Activated CD8-positive, alpha-beta T cell treated with anti-CD3 and anti-CD28 coated beads for 36 hours (primary cell): ENCODE measurements at regions not wholly inside any gene's neighbourhood (a gene's known extent, or its start where the extent isn't known, plus 50 kb on each side); places are given as distances from the start of the nearest gene placed in this dataset.

ENCODE experiments used
- ATAC-seq: fragments of 200-7000 bp; cut with Tn5 transposase; one replicate; pipeline ENCODE4 v1.10.0; 2021; ENCODE audit warnings: mild to moderate bottlenecking, moderate library complexity
- CTCF ChIA-PET: fragments of 350-600 bp; sonication (Branson Sonifier 250); formaldehyde crosslinking; loops from one replicate; lab custom pipeline; 2021; ENCODE audit warnings: antibody characterized with exemption; lab: Charles Lee
- POLR2A ChIA-PET: fragments of 350-600 bp; sonication (Branson Sonifier 250); formaldehyde crosslinking; loops from one replicate; lab custom pipeline; 2021; ENCODE audit warnings: antibody characterized with exemption; lab: Charles Lee
- DNase-seq: peaks from one replicate; pipeline ENCODE4 v3.0.0-alpha.2; 2020
- H3K27ac Mint-ChIP-seq: one replicate; pipeline ENCODE4 v1.8.0; 2021; ENCODE audit warnings: mild to moderate bottlenecking, mixed read lengths
- H3K27me3 Mint-ChIP-seq: one replicate; pipeline ENCODE4 v1.8.0; 2021; ENCODE audit warnings: mixed read lengths
- H3K36me3 Mint-ChIP-seq: one replicate; pipeline ENCODE4 v1.8.0; 2021; ENCODE audit warnings: low read depth, mixed read lengths
- H3K4me1 Mint-ChIP-seq: one replicate; pipeline ENCODE4 v1.8.0; 2021; ENCODE audit warnings: low read depth, mixed read lengths
- H3K4me3 Mint-ChIP-seq: one replicate; pipeline ENCODE4 v1.8.0; 2021; ENCODE audit warnings: mild to moderate bottlenecking, moderate library complexity, mixed read lengths
- H3K9me3 Mint-ChIP-seq: one replicate; pipeline ENCODE4 v1.8.0; 2021; ENCODE audit warnings: mixed read lengths
- CTCF ChIP-seq: fragments of 200-600 bp; IDR thresholded peaks from one replicate; pipeline ENCODE4 v1.8.0; 2022; ENCODE audit warnings: antibody characterized with exemption, mild to moderate bottlenecking
- intact Hi-C: fragments of 100-400 bp; cut with micrococcal nuclease; formaldehyde crosslinking; loops from one replicate; pipeline ENCODE4 v1.10.0; 2022

- no peak for DNase-seq
- H3K4me3 Mint-ChIP-seq: no peak overlapping the region
- no peaks in the 10 kb centered on the region for H3K27me3 Mint-ChIP-seq
- peaks cover 5% of the 10 kb centered on the region for H3K9me3 Mint-ChIP-seq
- H3K27ac Mint-ChIP-seq: no peak overlapping the region
- H3K36me3 Mint-ChIP-seq: no peaks in the 10 kb centered on the region
- H3K4me1 Mint-ChIP-seq: no peaks in the 10 kb centered on the region
- no peak for ATAC-seq
- intact Hi-C loops: no loop called here
- TF ChIP-seq CTCF: no peak
- CTCF ChIA-PET: no interaction called here
- POLR2A ChIA-PET: no interaction called here
Observed at GRCh38 chr1:79694241-79694640, 687.7 kb upstream of the ADGRL4 start.

GRCh38 chr1:79693441-79694114 lies 687.0 kb upstream of the ADGRL4 start:
- Mint-ChIP-seq H3K27me3 (no peaks in the 10 kb centered on the region), H3K4me1 (no peaks in the 10 kb centered on the region), H3K36me3 (no peaks in the 10 kb centered on the region), H3K4me3 (no peak overlapping the region), H3K9me3 (peaks cover 2% of the 10 kb centered on the region), H3K27ac (no peak overlapping the region)
- ChIA-PET POLR2A (no interaction called here), CTCF (no interaction called here)
- no peak for ATAC-seq
- intact Hi-C loops: no loop called here
- DNase-seq: no peak
- TF ChIP-seq CTCF: no peak

- no peak for DNase-seq
- no peak for ATAC-seq
- Mint-ChIP-seq H3K9me3 (peaks cover 2% of the 10 kb centered on the region), H3K27me3 (no peaks in the 10 kb centered on the region), H3K4me1 (no peaks in the 10 kb centered on the region), H3K36me3 (no peaks in the 10 kb centered on the region), H3K4me3 (no peak overlapping the region), H3K27ac (no peak overlapping the region)
- ChIA-PET CTCF (interaction anchor here (0.5 kb wide), 1 partner anchor 31 kb away, joined by 3 read pairs; no protein-coding TSS in a partner anchor), POLR2A (no interaction called here)
- intact Hi-C loops: no loop called here
- TF ChIP-seq CTCF: no peak
Observed at GRCh38 chr1:79692519-79692918, 686.0 kb upstream of the ADGRL4 start.

GRCh38 chr1:79688932-79689331 lies 682.4 kb upstream of the ADGRL4 start:
- Mint-ChIP-seq H3K9me3 (peaks cover 7% of the 10 kb centered on the region), H3K27me3 (no peaks in the 10 kb centered on the region), H3K4me1 (no peaks in the 10 kb centered on the region), H3K36me3 (no peaks in the 10 kb centered on the region), H3K4me3 (no peak overlapping the region), H3K27ac (no peak overlapping the region)
- no peak for TF ChIP-seq CTCF
- DNase-seq: no peak
- POLR2A ChIA-PET: no interaction called here
- CTCF ChIA-PET: no interaction called here
- intact Hi-C loops: no loop called here
- no peak for ATAC-seq

GRCh38 chr1:79683420-79683819 lies 676.9 kb upstream of the ADGRL4 start:
- CTCF ChIA-PET: no interaction called here
- no peaks in the 10 kb centered on the region for H3K4me1 Mint-ChIP-seq
- no peak overlapping the region for H3K4me3 Mint-ChIP-seq
- TF ChIP-seq CTCF: no peak
- intact Hi-C loops: no loop called here
- H3K36me3 Mint-ChIP-seq: no peaks in the 10 kb centered on the region
- H3K27ac Mint-ChIP-seq: no peak overlapping the region
- H3K27me3 Mint-ChIP-seq: no peaks in the 10 kb centered on the region
- POLR2A ChIA-PET: no interaction called here
- ATAC-seq (no peak), DNase-seq (no peak)
- H3K9me3 Mint-ChIP-seq: peaks cover 10% of the 10 kb centered on the region
